Vagina (tissue), 2 donors: ENCODE measurements at regions not wholly inside any gene's neighbourhood (a gene's known extent, or its start where the extent isn't known, plus 50 kb on each side); places are given as distances from the start of the nearest gene placed in this dataset.

Experiments used
- CTCF ChIP-seq, 3 experiments: fragments of 450-650 bp in 2 of 3; fragments of 200-600 bp in 1 of 3; sonication (generic) in 1 of 3; IDR thresholded peaks; one replicate each; pipeline ENCODE4 v1.5.1; 2017 to 2019; ENCODE audit warnings: antibody characterized with exemption in 3 of 3, mild to moderate bottlenecking in 2 of 3, moderate library complexity in 2 of 3
- POLR2A ChIP-seq, 2 donors: fragments of 450-650 bp; IDR thresholded peaks; one replicate each; pipeline ENCODE4 v1.6.1; 2017; ENCODE audit warnings: antibody characterized with exemption in 2 of 2, mild to moderate bottlenecking in 2 of 2, moderate library complexity in 2 of 2

GRCh38 chr10:57168611-57169240 lies 807.7 kb upstream of the ZWINT start:
- no peak for TF ChIP-seq POLR2A (IDR thresholded peaks at IDR 0.05)
- TF ChIP-seq CTCF (IDR thresholded peaks at IDR 0.05): no peak
